ENCODE measurements at regions not wholly inside any gene's neighbourhood (a gene's known extent, or its start where the extent isn't known, plus 50 kb on each side); places are given as distances from the start of the nearest gene placed in this dataset.

GRCh38 chr13:31499274-31499673, 240.1 kb upstream of the RXFP2 start:
- Histone ChIP-seq H3K4me2 (no peak overlapping the region), H3K4me3 (no peak overlapping the region), H3K4me1 (peaks cover 0 to 5% (median 0%) of the 10 kb centered on the region in 10 experiments; a peak in 2 of 20 replicates), H3K36me3 (no peaks in the 10 kb centered on the region), H3K9ac (no peak overlapping the region), H4K20me1 (no peaks in the 10 kb centered on the region), H3K27me3 (no peaks in the 10 kb centered on the region), H3K27ac (no peak overlapping the region), H3K9me3 (replicated peaks in 1 of 11) (peaks cover 28 to 46% (median 38%) of the 10 kb centered on the region in 11 experiments)
- no peak for TF ChIP-seq Cebpa-rat (IDR thresholded peaks at IDR 0.05)

GRCh38 chr13:31503626-31504025, 235.7 kb upstream of the RXFP2 start:
- no peak overlapping the region for H3K4me3 ChIP-seq
- no peak overlapping the region for H3K27ac ChIP-seq
- no peaks in the 10 kb centered on the region for H3K36me3 ChIP-seq
- H3K27me3 ChIP-seq = no peaks in the 10 kb centered on the region
- peaks cover 18 to 29% (median 27%) of the 10 kb centered on the region in 11 experiments for H3K9me3 ChIP-seq (replicated peaks in 1 of 11)
- no peak overlapping the region for H3K9ac ChIP-seq
- no peak for TF ChIP-seq Cebpa-rat (IDR thresholded peaks at IDR 0.05)
- no peaks in the 10 kb centered on the region for H4K20me1 ChIP-seq
- H3K4me2 ChIP-seq = no peak overlapping the region
- no peaks in the 10 kb centered on the region for H3K4me1 ChIP-seq

- Histone ChIP-seq H3K4me3 (no peak overlapping the region), H3K4me1 (no peaks in the 10 kb centered on the region), H3K9ac (no peak overlapping the region), H3K9me3 (replicated peaks in 1 of 11) (peaks cover 6 to 16% (median 14%) of the 10 kb centered on the region in 11 experiments; a peak in 20 of 22 replicates), H3K36me3 (no peaks in the 10 kb centered on the region), H4K20me1 (no peaks in the 10 kb centered on the region), H3K4me2 (no peak overlapping the region), H3K27me3 (no peaks in the 10 kb centered on the region), H3K27ac (no peak overlapping the region)
- TF ChIP-seq Cebpa-rat (IDR thresholded peaks at IDR 0.05) = no peak
These were observed 234.4 kb upstream of the RXFP2 start for GRCh38 chr13:31504918-31505317.

- Histone ChIP-seq H3K4me3 (no peak overlapping the region), H3K27me3 (no peaks in the 10 kb centered on the region), H3K9ac (no peak overlapping the region), H3K4me1 (no peaks in the 10 kb centered on the region), H3K4me2 (no peak overlapping the region), H3K27ac (no peak overlapping the region), H3K36me3 (no peaks in the 10 kb centered on the region), H3K9me3 (replicated peaks in 1 of 11) (no peaks in the 10 kb centered on the region), H4K20me1 (no peaks in the 10 kb centered on the region)
- TF ChIP-seq Cebpa-rat (IDR thresholded peaks at IDR 0.05) = no peak
These were observed 227.0 kb upstream of the RXFP2 start for GRCh38 chr13:31512331-31512730.

- TF ChIP-seq Cebpa-rat (IDR thresholded peaks at IDR 0.05) = no peak
- no peaks in the 10 kb centered on the region for H3K36me3 ChIP-seq
- H3K27me3 ChIP-seq = no peaks in the 10 kb centered on the region
- H3K4me2 ChIP-seq = no peak overlapping the region
- no peaks in the 10 kb centered on the region for H3K9me3 ChIP-seq (replicated peaks in 1 of 11)
- H4K20me1 ChIP-seq = no peaks in the 10 kb centered on the region
- no peak overlapping the region for H3K4me3 ChIP-seq
- H3K4me1 ChIP-seq = peaks cover 0 to 8% (median 0%) of the 10 kb centered on the region in 10 experiments; a peak in 1 of 20 replicates
- H3K9ac ChIP-seq = no peak overlapping the region
- no peak overlapping the region for H3K27ac ChIP-seq
These were observed 224.4 kb upstream of the RXFP2 start for GRCh38 chr13:31514932-31515331.

GRCh38 chr13:31515427-31515826, 223.9 kb upstream of the RXFP2 start:
- H3K9me3 ChIP-seq (replicated peaks in 1 of 11) = no peaks in the 10 kb centered on the region
- H3K36me3 ChIP-seq = no peaks in the 10 kb centered on the region
- H3K4me1 ChIP-seq = peaks cover 0 to 8% (median 0%) of the 10 kb centered on the region in 10 experiments; a peak in 1 of 20 replicates
- no peak overlapping the region for H3K4me2 ChIP-seq
- no peak overlapping the region for H3K9ac ChIP-seq
- no peak overlapping the region for H3K4me3 ChIP-seq
- H3K27me3 ChIP-seq = no peaks in the 10 kb centered on the region
- H3K27ac ChIP-seq = no peak overlapping the region
- no peaks in the 10 kb centered on the region for H4K20me1 ChIP-seq
- TF ChIP-seq Cebpa-rat (IDR thresholded peaks at IDR 0.05) = no peak

- no peaks in the 10 kb centered on the region for H3K36me3 ChIP-seq
- no peak for TF ChIP-seq Cebpa-rat (IDR thresholded peaks at IDR 0.05)
- no peaks in the 10 kb centered on the region for H3K9me3 ChIP-seq (replicated peaks in 1 of 11)
- H4K20me1 ChIP-seq = no peaks in the 10 kb centered on the region
- no peak overlapping the region for H3K9ac ChIP-seq
- H3K4me1 ChIP-seq = peaks cover 0 to 8% (median 0%) of the 10 kb centered on the region in 10 experiments; a peak in 1 of 20 replicates
- H3K27me3 ChIP-seq = no peaks in the 10 kb centered on the region
- H3K4me3 ChIP-seq = no peak overlapping the region
- H3K27ac ChIP-seq = no peak overlapping the region
- no peak overlapping the region for H3K4me2 ChIP-seq
These were observed 221.7 kb upstream of the RXFP2 start for GRCh38 chr13:31517599-31517998.

GRCh38 chr13:31518645-31519044, 220.7 kb upstream of the RXFP2 start:
- H4K20me1 ChIP-seq = no peaks in the 10 kb centered on the region
- no peak overlapping the region for H3K27ac ChIP-seq
- H3K4me3 ChIP-seq = no peak overlapping the region
- H3K4me2 ChIP-seq = no peak overlapping the region
- peaks cover 0 to 8% (median 0%) of the 10 kb centered on the region in 10 experiments; a peak in 1 of 20 replicates for H3K4me1 ChIP-seq
- no peaks in the 10 kb centered on the region for H3K9me3 ChIP-seq (replicated peaks in 1 of 11)
- H3K9ac ChIP-seq = no peak overlapping the region
- H3K36me3 ChIP-seq = no peaks in the 10 kb centered on the region
- no peaks in the 10 kb centered on the region for H3K27me3 ChIP-seq
- TF ChIP-seq Cebpa-rat (IDR thresholded peaks at IDR 0.05) = no peak

GRCh38 chr13:31521435-31521834, 217.9 kb upstream of the RXFP2 start:
- no peak overlapping the region for H3K4me3 ChIP-seq
- H3K27ac ChIP-seq = no peak overlapping the region
- H3K9ac ChIP-seq = no peak overlapping the region
- no peak overlapping the region for H3K4me2 ChIP-seq
- H3K36me3 ChIP-seq = no peaks in the 10 kb centered on the region
- no peaks in the 10 kb centered on the region for H3K27me3 ChIP-seq
- peaks cover 0 to 8% (median 0%) of the 10 kb centered on the region in 10 experiments; a peak in 1 of 20 replicates for H3K4me1 ChIP-seq
- no peak for TF ChIP-seq Cebpa-rat (IDR thresholded peaks at IDR 0.05)
- H4K20me1 ChIP-seq = no peaks in the 10 kb centered on the region
- H3K9me3 ChIP-seq (replicated peaks in 1 of 11) = no peaks in the 10 kb centered on the region; a peak in 1 of 22 replicates

- Histone ChIP-seq H3K27me3 (no peaks in the 10 kb centered on the region), H3K9me3 (replicated peaks in 1 of 11) (no peaks in the 10 kb centered on the region; a peak in 1 of 22 replicates), H4K20me1 (no peaks in the 10 kb centered on the region), H3K9ac (no peak overlapping the region), H3K36me3 (no peaks in the 10 kb centered on the region), H3K4me2 (no peak overlapping the region), H3K27ac (no peak overlapping the region), H3K4me3 (no peak overlapping the region), H3K4me1 (peaks cover 0 to 8% (median 0%) of the 10 kb centered on the region in 10 experiments; a peak in 1 of 20 replicates)
- TF ChIP-seq Cebpa-rat (IDR thresholded peaks at IDR 0.05) = no peak
These were observed 216.9 kb upstream of the RXFP2 start for GRCh38 chr13:31522396-31522795.
